Neural cell (in vitro differentiated cells): ENCODE measurements at regions not wholly inside any gene's neighbourhood (a gene's known extent, or its start where the extent isn't known, plus 50 kb on each side); places are given as distances from the start of the nearest gene placed in this dataset.

Experiments
- H2AFZ ChIP-seq: fragments of 200-600, 300-800 bp; sonication (generic), shearing (Covaris generic); 2 replicates; pipeline ENCODE4 v1.6.0; 2014; ENCODE audit warnings: low read depth, mild to moderate bottlenecking, antibody characterized with exemption, low read length, moderate library complexity
- H3F3A ChIP-seq: fragments of 200-600 bp; shearing (Covaris generic); 2 replicates; pipeline ENCODE4 v1.6.1; 2016; ENCODE audit warnings: mild to moderate bottlenecking, moderate library complexity, mixed read lengths, antibody characterized with exemption, low read length; ENCODE audit not compliant: insufficient read depth, poor library complexity, severe bottlenecking
- H3K27ac ChIP-seq: fragments of 200-600, 300-800 bp; sonication (generic), shearing (Covaris generic); 2 replicates; pipeline ENCODE4 v1.5.1; 2014; ENCODE audit warnings: mild to moderate bottlenecking, low read length, moderate library complexity
- H3K27me3 ChIP-seq: fragments of 300-800, 200-600 bp; sonication (generic), shearing (Covaris generic); 2 replicates; pipeline ENCODE4 v1.6.0; 2014; ENCODE audit warnings: mild to moderate bottlenecking, low read depth, low read length, moderate library complexity; ENCODE audit not compliant: insufficient read depth
- H3K36me3 ChIP-seq: fragments of 300-800, 200-600 bp; sonication (generic), shearing (Covaris generic); 2 replicates; pipeline ENCODE4 v1.5.1; 2014; ENCODE audit warnings: mild to moderate bottlenecking, antibody characterized with exemption, low read length, moderate library complexity; ENCODE audit not compliant: insufficient read depth
- H3K4me2 ChIP-seq: fragments of 300-800, 200-600 bp; sonication (generic), shearing (Covaris generic); 2 replicates; pipeline ENCODE4 v1.6.0; 2014; ENCODE audit warnings: mild to moderate bottlenecking, low read length
- H3K4me3 ChIP-seq: fragments of 300-800, 200-600 bp; sonication (generic), shearing (Covaris generic); 2 replicates; pipeline ENCODE4 v1.5.1; 2014; ENCODE audit warnings: mild to moderate bottlenecking, low read length, moderate library complexity
- H3K79me2 ChIP-seq: fragments of 200-600 bp; shearing (Covaris generic); replicated peaks from 2 replicates; pipeline ENCODE4 v1.6.0; 2014; ENCODE audit warnings: mild to moderate bottlenecking, low read length, moderate library complexity; ENCODE audit not compliant: insufficient read depth
- H3K9ac ChIP-seq: fragments of 300-800, 200-600 bp; sonication (generic), shearing (Covaris generic); 2 replicates; pipeline ENCODE4 v1.6.1; 2016; ENCODE audit warnings: mild to moderate bottlenecking, low read length, mixed read lengths
- H3K9me2 ChIP-seq: fragments of 200-600 bp; shearing (Covaris generic); 2 replicates; pipeline ENCODE4 v1.6.1; 2016; ENCODE audit warnings: mild to moderate bottlenecking, low read length, mixed read lengths; ENCODE audit not compliant: insufficient read depth
- H3K9me3 ChIP-seq: fragments of 200-600, 300-800 bp; sonication (generic), shearing (Covaris generic); 2 replicates; pipeline ENCODE4 v1.6.1; 2016; ENCODE audit warnings: mild to moderate bottlenecking, mixed run types, low read length, moderate library complexity, mixed read lengths
- H4K20me1 ChIP-seq: fragments of 200-600 bp; shearing (Covaris generic); 2 replicates; pipeline ENCODE4 v1.6.1; 2016; ENCODE audit warnings: mild to moderate bottlenecking, mixed run types; ENCODE audit not compliant: insufficient read depth
- CTCF ChIP-seq: fragments of 450-650 bp; IDR thresholded peaks from 2 replicates; pipeline ENCODE4 v1.5.1; 2014; ENCODE audit warnings: antibody characterized with exemption, mild to moderate bottlenecking, moderate library complexity; ENCODE audit not compliant: poor library complexity, severe bottlenecking
- EP300 ChIP-seq: fragments of 450-650 bp; conservative IDR thresholded peaks from 2 replicates; pipeline ENCODE4 v1.6.1; 2014; ENCODE audit warnings: antibody characterized with exemption, mild to moderate bottlenecking, moderate library complexity; ENCODE audit not compliant: poor library complexity, severe bottlenecking
- EZH2 ChIP-seq: fragments of 200-600, 300-800 bp; shearing (Covaris generic), sonication (generic); IDR thresholded peaks from 2 replicates; pipeline ENCODE4 v1.6.1; 2014; ENCODE audit warnings: antibody characterized with exemption, low read length, borderline replicate concordance, mild to moderate bottlenecking; ENCODE audit not compliant: insufficient read depth, poor library complexity, severe bottlenecking
- MXI1 ChIP-seq: fragments of 450-650 bp; conservative IDR thresholded peaks from 2 replicates; pipeline ENCODE4 v1.6.1; 2014; ENCODE audit warnings: antibody characterized with exemption, mild to moderate bottlenecking; ENCODE audit not compliant: poor library complexity, severe bottlenecking
- POLR2AphosphoS5 ChIP-seq: IDR thresholded peaks from 2 replicates; pipeline ENCODE4 v1.6.1; 2012
- RAD21 ChIP-seq: fragments of 450-650 bp; conservative IDR thresholded peaks from 2 replicates; pipeline ENCODE4 v1.6.1; 2014; ENCODE audit warnings: antibody characterized with exemption, mild to moderate bottlenecking, moderate library complexity
- REST ChIP-seq: IDR thresholded peaks from 2 replicates; pipeline ENCODE4 v1.6.1; 2012; ENCODE audit warnings: borderline replicate concordance
- SMC3 ChIP-seq: fragments of 450-650 bp; conservative IDR thresholded peaks from 2 replicates; pipeline ENCODE4 v1.6.1; 2014; ENCODE audit warnings: antibody characterized with exemption, mild to moderate bottlenecking, moderate library complexity; ENCODE audit not compliant: poor library complexity
- TAF1 ChIP-seq: IDR thresholded peaks from 2 replicates; pipeline ENCODE4 v1.6.1; 2012; ENCODE audit warnings: low read depth

GRCh38 chr3:68057637-68058320 is 403.4 kb upstream of the SUCLG2 start:
- Histone ChIP-seq H3K27ac (no peak overlapping the region), H3K9me3 (no peaks in the 10 kb centered on the region), H3K36me3 (no peaks in the 10 kb centered on the region), H4K20me1 (no peaks in the 10 kb centered on the region), H3K4me3 (no peak overlapping the region), H3K9me2 (no peaks in the 10 kb centered on the region), H3K9ac (no peak overlapping the region), H3K79me2 (no peaks in the 10 kb centered on the region), H3K4me2 (no peak overlapping the region), H2AFZ (no peak overlapping the region), H3F3A (no peaks in the 10 kb centered on the region), H3K27me3 (no peaks in the 10 kb centered on the region)
- TF ChIP-seq REST (no peak), SMC3 (no peak), POLR2AphosphoS5 (no peak)

GRCh38 chr3:68056556-68056955 is 402.1 kb upstream of the SUCLG2 start:
- H3F3A ChIP-seq = no peaks in the 10 kb centered on the region
- no peak overlapping the region for H3K4me2 ChIP-seq
- no peak overlapping the region for H2AFZ ChIP-seq
- H3K27me3 ChIP-seq = no peaks in the 10 kb centered on the region
- no peaks in the 10 kb centered on the region for H3K79me2 ChIP-seq
- H3K9me2 ChIP-seq = no peaks in the 10 kb centered on the region
- no peak overlapping the region for H3K4me3 ChIP-seq
- no peak overlapping the region for H3K27ac ChIP-seq
- no peaks in the 10 kb centered on the region for H3K36me3 ChIP-seq
- H4K20me1 ChIP-seq = no peaks in the 10 kb centered on the region
- H3K9me3 ChIP-seq = no peaks in the 10 kb centered on the region
- no peak overlapping the region for H3K9ac ChIP-seq
- TF ChIP-seq MXI1 (no peak), EP300 (no peak), RAD21 (no peak), SMC3 (no peak), TAF1 (no peak), POLR2AphosphoS5 (no peak), REST (no peak), EZH2 (no peak), CTCF (no peak)
